Colon (tissue), 2 donors: ENCODE measurements at regions not wholly inside any gene's neighbourhood (a gene's known extent, or its start where the extent isn't known, plus 50 kb on each side); places are given as distances from the start of the nearest gene placed in this dataset.
"Not testable (repeated sequence)": the region's sequence is repeated elsewhere in the genome, so short reads cannot be mapped to it uniquely, and the experiment has no call there.

Source experiments
- FAIRE-seq: peaks from 2 replicates; lab custom pipeline; 2012; peaks lifted over from hg19 to GRCh38; lab: Jason Lieb, UNC
- donor health status: control.
- donor health status: control.

- no peak for FAIRE-seq
Observed at GRCh38 chr5:2102819-2103776, 220.4 kb upstream of the IRX4 start.

GRCh38 chr5:2101685-2102084 is 219.0 kb upstream of the IRX4 start:
- FAIRE-seq = no peak

- FAIRE-seq = no peak
Observed at GRCh38 chr5:2096887-2097505, 214.3 kb upstream of the IRX4 start.

- no peak for FAIRE-seq
Observed at GRCh38 chr5:2095011-2095410, 212.3 kb upstream of the IRX4 start.

- FAIRE-seq = no peak
Observed at GRCh38 chr5:2094616-2094995, 211.9 kb upstream of the IRX4 start.

GRCh38 chr5:2093859-2094615 is 211.3 kb upstream of the IRX4 start:
- no peak for FAIRE-seq

- no peak for FAIRE-seq
Observed at GRCh38 chr5:2091921-2092320, 209.2 kb upstream of the IRX4 start.

- no peak for FAIRE-seq
Observed at GRCh38 chr5:2087980-2088379, 205.3 kb upstream of the IRX4 start.

GRCh38 chr5:2075365-2075764 is 192.6 kb upstream of the IRX4 start:
- no peak for FAIRE-seq

- FAIRE-seq = no peak
Observed at GRCh38 chr5:2071562-2071961, 188.8 kb upstream of the IRX4 start.

GRCh38 chr5:2070787-2071186 is 188.1 kb upstream of the IRX4 start:
- FAIRE-seq = not testable (repeated sequence)

GRCh38 chr5:2068531-2068930 is 185.8 kb upstream of the IRX4 start:
- FAIRE-seq = no peak

- FAIRE-seq = no peak
Observed at GRCh38 chr5:2066373-2066772, 183.6 kb upstream of the IRX4 start.

- not testable (repeated sequence) for FAIRE-seq
Observed at GRCh38 chr5:2063380-2063779, 180.7 kb upstream of the IRX4 start.

- no peak for FAIRE-seq
Observed at GRCh38 chr5:2052687-2053086, 170.0 kb upstream of the IRX4 start.

GRCh38 chr5:2049876-2050275 is 167.2 kb upstream of the IRX4 start:
- FAIRE-seq = no peak

GRCh38 chr5:2048664-2049063 is 165.9 kb upstream of the IRX4 start:
- no peak for FAIRE-seq

- FAIRE-seq = no peak
Observed at GRCh38 chr5:2047341-2047927, 164.7 kb upstream of the IRX4 start.

GRCh38 chr5:2044041-2044440 is 161.3 kb upstream of the IRX4 start:
- no peak for FAIRE-seq

- no peak for FAIRE-seq
Observed at GRCh38 chr5:2039180-2039531, 156.4 kb upstream of the IRX4 start.

GRCh38 chr5:2038321-2039179 is 155.8 kb upstream of the IRX4 start:
- no peak for FAIRE-seq

GRCh38 chr5:2036885-2037284 is 154.2 kb upstream of the IRX4 start:
- FAIRE-seq = no peak
